ENCODE measurements at regions not wholly inside any gene's neighbourhood (a gene's known extent, or its start where the extent isn't known, plus 50 kb on each side); places are given as distances from the start of the nearest gene placed in this dataset.

DNA sequence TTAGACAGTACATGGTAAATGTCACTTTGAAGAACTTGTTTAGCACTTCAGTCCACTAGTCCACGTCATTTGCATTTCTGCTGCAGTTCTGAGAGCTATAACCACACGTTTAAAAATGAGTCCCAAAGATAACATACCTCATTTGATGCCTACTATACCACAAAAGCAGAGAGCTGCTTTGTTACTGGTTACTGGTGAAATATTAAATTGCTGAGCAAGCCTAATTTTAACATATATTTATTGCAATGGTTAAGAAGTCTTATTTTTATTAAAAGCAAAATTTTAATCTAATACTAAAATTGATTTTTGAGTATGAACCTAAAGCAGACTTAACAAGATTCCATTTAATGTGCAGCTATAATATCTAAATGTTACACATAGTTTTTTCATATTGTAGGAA is 1949.7 kb upstream of the PRR20A start:
- Histone ChIP-seq H3K9me3 (ENCODE audit: control insufficient read depth, insufficient read depth, low read length) (no peaks in the 10 kb centered on the region), H4K20me1 (ENCODE audit: control insufficient read depth, insufficient read depth, low read depth, low read length) (no peaks in the 10 kb centered on the region), H3K27me3 (ENCODE audit: control insufficient read depth, low read length) (no peaks in the 10 kb centered on the region), H3K79me2 (ENCODE audit: control insufficient read depth, low read length) (no peaks in the 10 kb centered on the region), H3K9me2 (replicated peaks; ENCODE audit: control insufficient read depth, low read length) (no peaks in the 10 kb centered on the region), H3K27ac (ENCODE audit: low read depth, low read length) (no peak overlapping the region), H3F3A (ENCODE audit: control insufficient read depth, insufficient read depth) (no peaks in the 10 kb centered on the region), H3K4me1 (ENCODE audit: control insufficient read depth, low read length) (no peaks in the 10 kb centered on the region), H3K4me2 (ENCODE audit: low read length) (no peak overlapping the region), H3K36me3 (ENCODE audit: control insufficient read depth, low read length) (no peaks in the 10 kb centered on the region), H3K4me3 (ENCODE audit: low read length) (no peak overlapping the region)
- TF ChIP-seq EZH2phosphoT487 (IDR thresholded peaks at IDR 0.05; ENCODE audit: borderline replicate concordance, low read length) = no peak
- TF ChIP-seq, protein P1, sequence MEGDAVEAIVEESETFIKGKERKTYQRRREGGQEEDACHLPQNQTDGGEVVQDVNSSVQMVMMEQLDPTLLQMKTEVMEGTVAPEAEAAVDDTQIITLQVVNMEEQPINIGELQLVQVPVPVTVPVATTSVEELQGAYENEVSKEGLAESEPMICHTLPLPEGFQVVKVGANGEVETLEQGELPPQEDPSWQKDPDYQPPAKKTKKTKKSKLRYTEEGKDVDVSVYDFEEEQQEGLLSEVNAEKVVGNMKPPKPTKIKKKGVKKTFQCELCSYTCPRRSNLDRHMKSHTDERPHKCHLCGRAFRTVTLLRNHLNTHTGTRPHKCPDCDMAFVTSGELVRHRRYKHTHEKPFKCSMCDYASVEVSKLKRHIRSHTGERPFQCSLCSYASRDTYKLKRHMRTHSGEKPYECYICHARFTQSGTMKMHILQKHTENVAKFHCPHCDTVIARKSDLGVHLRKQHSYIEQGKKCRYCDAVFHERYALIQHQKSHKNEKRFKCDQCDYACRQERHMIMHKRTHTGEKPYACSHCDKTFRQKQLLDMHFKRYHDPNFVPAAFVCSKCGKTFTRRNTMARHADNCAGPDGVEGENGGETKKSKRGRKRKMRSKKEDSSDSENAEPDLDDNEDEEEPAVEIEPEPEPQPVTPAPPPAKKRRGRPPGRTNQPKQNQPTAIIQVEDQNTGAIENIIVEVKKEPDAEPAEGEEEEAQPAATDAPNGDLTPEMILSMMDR (IDR thresholded peaks at IDR 0.05; ENCODE audit: low read depth, low read length, poor library complexity, severe bottlenecking) = no peak

DNA sequence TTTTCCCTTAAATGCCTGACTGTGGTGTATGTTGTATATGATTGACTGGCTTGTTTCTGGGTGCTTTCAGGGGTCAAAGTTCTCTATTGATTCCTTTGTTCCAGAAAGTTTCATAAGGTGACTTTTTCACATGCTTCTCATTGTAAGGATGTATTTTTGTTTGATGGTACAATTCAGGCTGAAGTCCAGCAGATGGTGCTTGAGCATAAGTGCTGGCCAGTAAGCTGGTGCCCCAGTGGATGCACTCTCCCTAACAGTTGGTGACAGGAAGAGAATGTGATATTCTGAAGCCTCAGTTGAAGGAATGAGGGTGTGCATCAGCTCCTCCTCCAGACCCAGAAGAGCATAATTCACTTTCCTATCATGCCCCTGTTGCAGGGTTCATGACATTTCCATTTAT is 1941.6 kb upstream of the PRR20A start:
- no peaks in the 10 kb centered on the region for H3K27me3 ChIP-seq (ENCODE audit: control insufficient read depth, low read length)
- H4K20me1 ChIP-seq (ENCODE audit: control insufficient read depth, insufficient read depth, low read depth, low read length) = no peaks in the 10 kb centered on the region
- H3K4me1 ChIP-seq (ENCODE audit: control insufficient read depth, low read length) = no peaks in the 10 kb centered on the region
- H3K9me2 ChIP-seq (replicated peaks; ENCODE audit: control insufficient read depth, low read length) = no peaks in the 10 kb centered on the region
- no peaks in the 10 kb centered on the region for H3F3A ChIP-seq (ENCODE audit: control insufficient read depth, insufficient read depth)
- no peak overlapping the region for H3K27ac ChIP-seq (ENCODE audit: low read depth, low read length)
- no peak for TF ChIP-seq EZH2phosphoT487 (IDR thresholded peaks at IDR 0.05; ENCODE audit: borderline replicate concordance, low read length)
- TF ChIP-seq, protein P1 (IDR thresholded peaks at IDR 0.05; ENCODE audit: low read depth, low read length, poor library complexity, severe bottlenecking) = no peak
- H3K4me2 ChIP-seq (ENCODE audit: low read length) = no peak overlapping the region
- H3K36me3 ChIP-seq (ENCODE audit: control insufficient read depth, low read length) = no peaks in the 10 kb centered on the region
- no peaks in the 10 kb centered on the region for H3K9me3 ChIP-seq (ENCODE audit: control insufficient read depth, insufficient read depth, low read length)
- H3K4me3 ChIP-seq (ENCODE audit: low read length) = no peak overlapping the region
- no peaks in the 10 kb centered on the region for H3K79me2 ChIP-seq (ENCODE audit: control insufficient read depth, low read length)

DNA sequence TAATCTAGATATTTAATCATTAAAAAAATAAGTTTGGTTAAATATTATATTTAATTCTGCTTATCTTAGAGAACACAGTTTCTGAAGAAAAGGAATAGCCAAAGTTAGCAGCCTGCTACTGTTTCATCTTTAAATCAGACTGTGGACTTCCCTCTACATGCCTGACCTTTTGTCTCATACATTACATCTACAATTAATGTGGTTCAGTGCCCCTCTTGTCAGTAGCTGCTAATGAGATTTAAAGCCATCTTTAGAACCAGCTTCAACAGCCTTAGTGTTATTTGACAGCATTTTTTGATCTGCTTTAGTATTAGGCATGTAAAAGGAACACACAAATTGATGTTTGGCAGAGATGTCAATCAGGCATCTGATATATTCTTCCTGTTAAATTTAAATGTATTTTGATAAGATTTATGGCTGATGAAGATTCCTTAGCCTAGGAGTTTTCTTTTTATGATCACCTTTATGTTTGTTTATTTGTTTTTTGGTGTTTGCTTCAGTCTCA is 1925.8 kb upstream of the PRR20A start:
- H3K9me2 ChIP-seq (replicated peaks; ENCODE audit: control insufficient read depth, low read length) = no peaks in the 10 kb centered on the region
- no peaks in the 10 kb centered on the region for H3K4me1 ChIP-seq (ENCODE audit: control insufficient read depth, low read length)
- H3K27ac ChIP-seq (ENCODE audit: low read depth, low read length) = no peak overlapping the region
- H4K20me1 ChIP-seq (ENCODE audit: control insufficient read depth, insufficient read depth, low read depth, low read length) = no peaks in the 10 kb centered on the region
- no peak overlapping the region for H3K4me2 ChIP-seq (ENCODE audit: low read length)
- H3K36me3 ChIP-seq (ENCODE audit: control insufficient read depth, low read length) = no peaks in the 10 kb centered on the region
- H3K9me3 ChIP-seq (ENCODE audit: control insufficient read depth, insufficient read depth, low read length) = no peaks in the 10 kb centered on the region
- H3F3A ChIP-seq (ENCODE audit: control insufficient read depth, insufficient read depth) = no peaks in the 10 kb centered on the region
- no peaks in the 10 kb centered on the region for H3K79me2 ChIP-seq (ENCODE audit: control insufficient read depth, low read length)
- H3K27me3 ChIP-seq (ENCODE audit: control insufficient read depth, low read length) = no peaks in the 10 kb centered on the region
- TF ChIP-seq, protein P1 (IDR thresholded peaks at IDR 0.05; ENCODE audit: low read depth, low read length, poor library complexity, severe bottlenecking) = no peak
- TF ChIP-seq EZH2phosphoT487 (IDR thresholded peaks at IDR 0.05; ENCODE audit: borderline replicate concordance, low read length) = no peak
- no peak overlapping the region for H3K4me3 ChIP-seq (ENCODE audit: low read length)
